CD4-positive, alpha-beta T cell treated with Interleukin-15 for 4 hours (primary cell): ENCODE measurements at regions not wholly inside any gene's neighbourhood (a gene's known extent, or its start where the extent isn't known, plus 50 kb on each side); places are given as distances from the start of the nearest gene placed in this dataset.

Source experiments
- DNase-seq: peaks from one replicate; pipeline ENCODE4 v3.0.0-alpha.2; 2020; ENCODE audit warnings: low spot score

DNA sequence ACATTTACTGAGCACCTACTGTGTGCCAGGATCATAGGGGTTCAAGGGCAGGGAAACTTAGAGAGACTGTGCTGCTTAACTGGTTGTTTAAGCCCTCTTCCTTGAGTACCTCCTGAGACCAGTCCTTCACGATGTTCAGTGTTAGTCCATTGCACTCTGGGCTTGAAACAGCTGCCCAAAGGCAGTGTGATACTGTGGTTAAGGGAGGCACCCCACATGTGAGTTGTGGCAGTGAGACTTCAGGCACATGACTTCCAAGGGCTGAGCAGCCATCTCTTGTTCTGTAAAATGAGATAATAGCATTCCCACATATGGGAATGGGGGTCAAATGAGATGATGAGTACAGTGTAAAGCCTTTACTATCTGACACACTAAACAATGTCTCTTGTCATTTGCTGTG is 75.1 kb downstream of the LINGO1 start:
- no peak for DNase-seq

GRCh38 chr15:77557144-77557543 is 75.6 kb downstream of the LINGO1 start:
- DNase-seq, result no peak

GRCh38 chr15:77556622-77557021 is 76.1 kb downstream of the LINGO1 start:
- DNase-seq, result no peak

GRCh38 chr15:77555232-77555631 is 77.5 kb downstream of the LINGO1 start:
- DNase-seq, result no peak

- no peak for DNase-seq
Observed at GRCh38 chr15:77554306-77555080, 78.2 kb downstream of the LINGO1 start.

- DNase-seq, result no peak
Observed at GRCh38 chr15:77553695-77554094, 79.0 kb downstream of the LINGO1 start.

DNA sequence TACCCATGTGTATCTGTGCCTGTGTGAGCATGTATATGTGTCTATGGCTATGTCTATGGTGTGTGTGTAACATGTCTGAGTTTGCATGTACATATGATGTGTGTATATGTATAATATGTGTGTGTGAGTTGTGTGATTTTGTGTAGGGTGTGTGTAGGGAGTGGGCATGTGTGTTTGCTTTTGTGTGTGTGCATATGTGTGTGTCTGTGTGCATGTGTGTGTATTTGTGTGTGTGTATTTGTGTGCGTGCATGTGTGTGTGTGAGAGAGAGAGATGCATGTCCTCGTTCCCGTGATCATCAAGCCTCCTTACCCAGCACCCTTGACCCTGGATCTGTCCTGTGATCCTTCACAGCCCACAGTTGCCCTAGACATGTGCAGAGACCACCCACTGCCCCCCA is 79.5 kb downstream of the LINGO1 start:
- DNase-seq, result no peak

DNA sequence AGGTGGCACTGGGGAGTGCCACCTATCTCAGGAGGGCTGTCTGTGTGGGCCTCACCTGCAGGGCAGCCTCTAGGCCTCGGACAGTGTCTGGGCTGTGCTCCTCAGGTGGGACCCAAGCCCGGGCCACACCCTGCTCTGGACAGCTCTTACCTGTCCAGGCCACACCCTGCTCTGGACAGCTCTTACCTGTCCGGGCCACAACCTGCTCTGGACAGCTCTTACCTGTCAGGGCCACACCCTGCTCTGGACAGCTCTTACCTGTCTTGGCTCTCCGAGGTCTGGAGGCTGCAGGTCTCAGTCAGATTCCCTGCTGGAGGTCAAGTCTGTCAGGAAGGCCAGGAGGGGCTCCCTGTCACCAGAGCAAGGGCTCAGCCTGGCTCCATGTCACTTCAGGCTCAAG is 80.6 kb downstream of the LINGO1 start:
- DNase-seq, result no peak

DNA sequence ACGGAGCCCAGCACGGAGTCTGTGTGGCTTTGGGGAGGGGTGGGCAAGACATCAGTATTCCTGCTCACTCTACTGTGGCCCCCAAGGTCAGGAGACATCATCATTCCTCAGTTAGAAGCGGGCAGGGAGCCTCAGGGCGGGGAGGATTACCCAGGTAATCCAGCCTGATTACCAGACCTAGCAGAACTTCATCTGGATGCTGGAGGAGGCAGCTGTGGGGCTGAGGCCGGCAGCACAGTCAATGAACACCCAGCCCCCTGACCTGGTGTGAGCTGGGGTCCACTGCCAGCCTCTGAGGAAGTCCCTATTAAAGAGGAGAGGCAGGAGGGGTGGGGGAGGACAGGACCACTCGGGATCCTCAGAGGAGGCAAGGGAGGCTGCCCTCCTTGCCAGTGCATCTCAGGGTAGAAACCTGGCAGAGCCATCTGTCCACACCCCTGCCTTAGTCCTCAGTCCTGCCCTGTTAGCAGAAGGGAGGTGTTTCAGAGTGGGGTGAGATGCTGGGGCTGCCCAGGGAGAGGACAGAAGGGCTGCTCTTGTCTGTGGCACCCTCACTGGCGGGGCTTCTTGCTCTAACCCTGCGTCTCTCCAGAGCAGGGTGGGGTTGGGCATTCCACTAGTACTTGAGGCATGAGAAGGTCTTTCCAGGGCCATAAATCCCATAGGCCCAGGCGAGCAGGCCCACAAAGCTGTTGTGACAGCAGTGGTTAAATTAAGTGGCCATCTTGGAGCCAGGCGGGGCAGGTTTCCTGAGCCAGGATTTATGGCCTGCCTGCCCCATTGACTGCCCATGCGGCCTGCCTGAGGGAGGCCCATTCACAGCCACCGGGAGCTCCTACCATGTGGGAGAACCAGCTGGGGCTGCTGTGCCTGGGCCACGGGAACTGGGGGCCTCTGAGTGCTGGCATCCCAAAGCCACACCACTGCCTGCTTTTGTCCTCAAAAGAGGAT is 82.1 kb downstream of the LINGO1 start:
- no peak for DNase-seq

DNA sequence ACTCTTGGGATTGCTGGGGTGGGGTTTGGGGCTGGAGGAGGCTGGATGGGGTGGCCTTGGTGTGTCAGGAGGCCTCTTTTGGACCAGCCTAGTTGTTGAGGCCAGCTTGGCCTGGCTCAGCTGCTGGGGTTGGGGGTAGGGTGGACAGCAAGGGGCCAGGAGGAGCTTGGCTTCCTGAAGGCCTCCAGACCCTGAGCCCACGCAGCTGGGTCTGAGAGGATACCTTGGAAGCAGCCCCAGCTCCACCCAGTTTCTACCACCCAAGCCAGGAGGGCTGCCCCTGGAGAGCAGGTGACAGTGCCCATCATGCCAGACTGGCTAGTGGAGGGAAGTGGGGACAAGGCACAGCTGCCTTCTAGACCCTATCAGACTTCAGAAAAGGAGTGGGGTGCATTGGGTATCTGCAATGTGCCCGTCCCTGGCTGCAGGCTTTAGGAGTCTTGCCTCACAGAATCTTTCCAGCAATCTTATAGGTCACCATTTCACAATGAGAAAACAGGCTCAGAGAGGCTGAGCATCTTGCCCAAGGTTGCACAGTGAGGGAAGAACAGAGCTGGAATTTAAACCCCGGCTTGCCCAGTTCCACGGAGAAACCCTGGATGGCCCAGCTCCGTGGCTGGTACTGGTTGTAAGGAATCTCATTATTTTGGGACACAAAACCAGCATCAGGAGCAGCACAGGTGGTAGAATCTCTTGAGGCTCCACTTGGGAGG is 83.0 kb downstream of the LINGO1 start:
- DNase-seq, result no peak

DNA sequence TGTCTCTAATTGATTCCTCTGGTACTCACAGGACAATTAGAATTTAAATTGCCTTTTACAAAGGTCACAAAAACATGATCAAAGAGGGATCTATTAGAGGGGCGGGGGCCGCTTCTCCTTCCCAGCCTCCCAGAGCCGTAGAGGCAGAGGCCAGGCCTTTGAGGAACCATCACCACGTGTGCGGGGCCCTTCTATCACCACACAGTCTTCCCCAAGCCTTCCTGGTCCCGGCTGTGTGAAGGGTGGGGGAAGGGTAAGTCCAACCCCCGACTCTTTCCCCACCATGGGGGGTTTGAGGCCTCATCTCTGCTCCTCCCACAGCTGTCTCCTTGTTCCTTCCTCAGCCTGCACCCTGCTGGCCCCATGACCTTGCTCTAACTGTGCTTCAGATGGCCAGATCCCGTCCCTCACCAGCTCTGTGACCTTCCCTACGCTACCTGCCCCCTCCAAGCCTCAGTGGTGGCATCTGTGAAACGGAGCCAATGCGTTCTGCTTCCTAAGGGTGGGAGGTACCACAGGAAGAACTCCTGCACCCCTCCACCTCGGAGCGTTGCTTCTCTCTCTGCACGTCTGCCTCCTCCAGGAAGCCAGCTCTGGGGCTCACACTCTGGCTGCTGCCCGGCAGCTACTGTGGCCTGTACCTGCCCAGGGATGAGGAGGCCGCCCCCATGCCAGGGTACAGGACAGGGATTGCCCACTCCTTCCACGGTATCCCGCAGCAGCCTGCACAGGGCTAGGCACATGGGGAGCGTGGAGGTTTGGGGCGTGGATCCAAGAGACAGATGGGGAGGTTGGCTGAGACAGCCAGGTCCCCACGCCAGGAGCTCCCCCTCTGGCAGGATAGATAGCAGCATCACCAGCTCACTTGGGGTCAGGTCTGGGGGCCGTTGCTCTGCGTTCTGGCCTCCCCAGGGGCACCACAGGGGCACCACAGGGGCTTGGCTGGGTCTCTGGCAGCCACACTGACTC is 83.8 kb downstream of the LINGO1 start:
- no peak for DNase-seq

GRCh38 chr15:77547801-77548588 is 84.7 kb downstream of the LINGO1 start:
- DNase-seq, result no peak

- no peak for DNase-seq
Observed at GRCh38 chr15:77546870-77547269, 85.8 kb downstream of the LINGO1 start.

- no peak for DNase-seq
Observed at GRCh38 chr15:77546050-77546501, 86.6 kb downstream of the LINGO1 start.

DNA sequence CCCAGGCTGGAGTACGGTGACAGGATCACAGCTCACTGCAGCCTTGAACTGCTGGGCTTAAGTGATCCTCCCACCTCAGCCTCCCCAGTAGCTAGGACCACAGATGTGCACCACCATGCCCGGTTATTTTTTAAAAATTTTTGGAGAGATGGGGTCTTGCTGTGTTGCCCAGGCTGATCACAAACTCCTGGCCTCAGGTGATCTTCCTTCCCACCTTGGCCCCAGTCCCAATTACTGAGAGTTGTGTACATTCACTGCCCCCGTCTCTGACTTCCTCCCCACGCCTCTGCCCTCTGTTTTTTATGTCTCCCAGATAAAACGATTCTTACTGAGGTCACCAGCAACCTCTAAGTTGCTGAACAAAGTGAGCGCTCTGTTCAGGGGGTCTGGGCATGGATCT is 87.7 kb downstream of the LINGO1 start:
- no peak for DNase-seq

GRCh38 chr15:77544162-77544561 is 88.5 kb downstream of the LINGO1 start:
- no peak for DNase-seq

GRCh38 chr15:77543159-77543882 is 89.4 kb downstream of the LINGO1 start:
- peak; percentile 66 for DNase-seq

GRCh38 chr15:77542491-77543001 is 90.2 kb downstream of the LINGO1 start:
- no peak for DNase-seq

DNA sequence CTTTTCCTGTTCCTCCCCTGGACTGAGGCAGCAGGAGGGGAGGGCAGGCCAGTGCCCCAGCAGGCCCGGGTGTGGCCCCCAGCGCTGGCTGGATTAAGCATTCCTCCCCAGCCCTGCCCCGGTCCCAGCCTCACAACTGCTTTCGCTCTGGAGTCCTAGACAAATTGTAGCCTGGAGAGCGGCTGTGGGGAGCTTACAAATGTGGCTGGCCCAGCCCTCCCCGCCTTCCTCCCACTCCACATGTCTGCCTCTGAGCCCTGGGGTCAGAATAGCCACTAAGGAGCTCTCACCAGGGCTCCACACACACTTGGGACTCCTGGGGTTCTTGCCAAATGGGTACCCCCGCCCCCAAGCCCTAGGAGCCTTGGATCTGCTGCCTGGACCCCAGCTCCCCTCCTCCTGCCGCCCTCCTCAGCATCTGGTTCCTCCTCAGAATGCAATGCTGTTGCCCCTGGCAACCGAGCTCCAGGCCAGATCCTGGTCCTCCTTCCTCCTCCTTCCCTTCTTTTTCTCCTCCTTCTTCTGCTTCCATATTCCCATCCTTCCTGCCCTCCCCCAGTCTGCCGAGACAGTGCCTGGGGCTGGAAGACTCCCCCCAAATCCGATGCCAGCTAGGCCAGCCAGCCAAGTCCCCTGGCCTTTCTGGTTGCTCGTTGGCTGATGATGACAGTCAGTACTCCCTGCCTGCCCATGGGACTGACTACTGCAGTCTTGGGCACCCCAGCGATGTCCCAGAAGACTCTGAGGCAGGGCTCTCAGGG is 91.1 kb downstream of the LINGO1 start:
- no peak for DNase-seq
